ENCODE measurements at regions not wholly inside any gene's neighbourhood (a gene's known extent, or its start where the extent isn't known, plus 50 kb on each side); places are given as distances from the start of the nearest gene placed in this dataset.

- TF ChIP-seq USF2 (IDR thresholded peaks at IDR 0.05; ENCODE audit: low read length) (no peak), ATF3 (IDR thresholded peaks at IDR 0.05; ENCODE audit: insufficient read depth, low read depth, low read length) (no peak), SIX5 (IDR thresholded peaks at IDR 0.05; ENCODE audit: low read depth, low read length) (no peak)
These were observed 122.8 kb upstream of the FHL2 start for GRCh38 chr2:105521616-105522015.
